GM18511 (cell line): ENCODE measurements at regions not wholly inside any gene's neighbourhood (a gene's known extent, or its start where the extent isn't known, plus 50 kb on each side); places are given as distances from the start of the nearest gene placed in this dataset.
"Not testable (repeated sequence)": the region's sequence is repeated elsewhere in the genome, so short reads cannot be mapped to it uniquely, and the experiment has no call there.

Experiments used
- ATAC-seq: cut with Tn5 transposase; IDR thresholded peaks from one replicate; pipeline ENCODE4 v1.9.1; 2021; ENCODE audit warnings: mild to moderate bottlenecking, moderate library complexity; ENCODE audit not compliant: unreplicated experiment

- ATAC-seq: no peak
These were observed 511.3 kb downstream of the TRIML1 start for GRCh38 chr4:188650516-188650915.

GRCh38 chr4:188657365-188657764 lies 518.1 kb downstream of the TRIML1 start:
- ATAC-seq: no peak

GRCh38 chr4:188658958-188659522 lies 519.8 kb downstream of the TRIML1 start:
- ATAC-seq: no peak

GRCh38 chr4:188660796-188661195 lies 521.6 kb downstream of the TRIML1 start:
- no peak for ATAC-seq

DNA sequence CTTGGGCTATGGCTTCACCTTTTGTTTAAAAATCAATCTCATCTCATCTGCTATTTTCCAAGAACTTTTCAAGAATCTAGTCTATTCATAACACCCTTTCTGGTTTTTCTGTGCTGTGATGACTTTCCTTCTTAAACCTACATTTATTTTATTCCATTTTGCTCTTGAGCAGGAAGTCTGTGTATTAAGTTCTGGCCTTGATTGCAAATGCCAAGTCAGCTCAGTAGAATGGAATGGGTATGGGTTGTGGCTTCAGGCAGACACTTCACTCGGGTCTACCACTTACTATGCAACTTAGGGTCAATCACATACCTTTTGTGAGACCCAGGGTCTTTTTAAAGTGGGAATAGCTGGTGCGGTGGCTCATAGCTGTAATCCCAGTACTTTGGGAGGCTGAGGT lies 522.3 kb downstream of the TRIML1 start:
- no peak for ATAC-seq

- ATAC-seq: no peak
These were observed 524.1 kb downstream of the TRIML1 start for GRCh38 chr4:188663369-188663768.

DNA sequence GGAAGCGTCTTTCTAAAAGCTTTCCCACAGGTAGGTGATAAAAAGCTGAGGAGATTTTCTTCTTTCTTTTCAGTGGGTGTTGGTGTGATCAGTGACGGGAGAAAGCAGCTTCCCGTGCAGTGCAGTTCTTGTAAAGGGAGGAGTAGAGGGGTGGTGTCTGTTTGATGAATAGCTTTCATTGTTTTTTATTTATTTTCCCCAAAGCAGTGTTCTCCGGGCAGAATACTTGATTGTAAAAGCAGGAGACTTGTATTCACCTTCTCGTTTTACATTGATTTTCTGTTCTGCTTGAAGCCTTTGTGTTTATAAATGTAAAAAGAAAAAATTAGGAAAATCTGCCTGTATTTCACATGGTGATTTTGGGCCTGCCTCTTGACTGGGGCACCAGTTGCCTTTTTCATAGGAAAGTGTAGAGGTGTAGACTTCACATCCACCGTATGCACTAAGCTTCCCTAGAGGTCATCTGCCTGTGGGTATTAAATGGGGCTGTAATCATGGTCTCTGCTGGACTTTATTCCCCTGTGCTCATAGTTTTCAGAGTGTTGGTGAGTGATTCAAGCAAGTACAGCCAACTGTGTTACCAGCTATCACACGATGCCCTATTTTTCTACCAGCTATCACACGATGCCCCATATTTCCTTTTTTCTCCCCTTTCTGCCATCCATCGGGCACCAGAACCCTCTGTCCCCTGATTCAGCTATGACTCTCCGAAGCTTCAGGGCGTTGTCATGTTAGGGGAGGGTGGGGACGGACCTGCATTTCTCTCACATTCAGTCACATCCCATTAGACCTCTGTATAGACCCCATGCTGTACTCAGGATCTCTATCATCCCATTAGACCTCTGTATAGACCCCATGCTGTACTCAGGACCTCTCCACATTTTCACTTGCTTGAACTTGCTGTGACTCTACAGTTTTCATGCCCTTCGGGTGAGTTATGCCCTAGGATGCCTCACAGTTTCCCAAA lies 526.5 kb downstream of the TRIML1 start:
- no peak for ATAC-seq

- not testable (repeated sequence) for ATAC-seq
These were observed 539.5 kb downstream of the TRIML1 start for GRCh38 chr4:188678691-188679090.

- no peak for ATAC-seq
These were observed 540.9 kb downstream of the TRIML1 start for GRCh38 chr4:188680004-188680666.

- no peak for ATAC-seq
These were observed 541.4 kb downstream of the TRIML1 start for GRCh38 chr4:188680667-188681063.

DNA sequence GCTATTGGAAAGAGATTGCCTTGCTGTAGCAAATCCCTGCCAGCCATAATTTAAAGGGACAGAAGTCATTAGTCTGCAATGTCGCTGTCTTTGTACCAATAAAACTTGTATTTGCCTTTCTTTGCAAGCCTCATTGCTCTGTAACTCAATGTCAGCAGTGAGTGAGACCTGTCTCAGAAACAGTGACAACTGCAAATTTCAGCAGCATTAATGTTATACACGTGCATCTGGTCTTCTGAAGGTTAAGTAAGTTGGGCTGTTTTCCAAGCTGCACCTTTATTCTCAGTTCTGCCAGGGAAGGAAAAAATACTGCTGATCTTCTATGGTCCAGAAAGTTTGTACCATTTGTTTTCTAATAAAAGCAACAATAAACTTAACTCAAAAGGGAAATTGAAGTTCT lies 543.1 kb downstream of the TRIML1 start:
- ATAC-seq: no peak

DNA sequence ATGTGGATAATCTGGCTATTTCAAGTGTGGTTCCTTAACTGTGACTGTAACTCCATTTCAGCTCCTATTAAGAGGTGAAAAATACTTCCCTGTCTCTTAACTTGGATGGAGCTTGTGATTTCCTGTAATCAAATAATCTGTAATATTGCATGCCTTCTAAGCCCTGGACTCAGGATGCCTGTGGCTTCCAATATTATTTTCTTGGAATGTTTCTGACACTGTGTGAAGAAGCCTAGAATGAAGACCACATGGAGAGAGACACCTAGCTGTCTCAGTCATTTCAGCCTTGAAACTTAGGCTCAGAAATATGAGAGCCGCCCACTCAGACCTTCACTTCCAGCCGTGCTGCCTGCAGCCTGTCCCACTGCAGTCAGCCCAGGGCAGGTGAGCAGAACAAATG lies 544.3 kb downstream of the TRIML1 start:
- ATAC-seq: no peak

DNA sequence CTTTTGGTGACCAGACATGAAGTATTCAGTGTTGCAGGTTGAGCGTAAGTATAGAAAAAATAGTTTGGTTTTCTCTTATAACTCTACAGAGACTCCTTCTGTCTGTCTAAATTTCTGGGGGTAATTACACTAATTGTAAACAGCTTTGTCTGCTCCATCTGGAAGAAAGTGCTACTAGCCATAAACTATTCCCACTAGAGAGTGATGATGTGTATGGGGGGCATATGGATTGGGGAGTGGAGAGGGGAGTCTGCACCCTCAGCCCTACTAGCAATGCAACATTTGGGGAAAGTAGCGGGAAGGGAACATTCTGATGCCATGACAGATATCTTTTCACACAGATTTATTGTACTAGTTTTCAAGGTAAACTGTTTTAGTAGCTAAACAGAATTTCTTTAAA lies 549.7 kb downstream of the TRIML1 start:
- no peak for ATAC-seq

DNA sequence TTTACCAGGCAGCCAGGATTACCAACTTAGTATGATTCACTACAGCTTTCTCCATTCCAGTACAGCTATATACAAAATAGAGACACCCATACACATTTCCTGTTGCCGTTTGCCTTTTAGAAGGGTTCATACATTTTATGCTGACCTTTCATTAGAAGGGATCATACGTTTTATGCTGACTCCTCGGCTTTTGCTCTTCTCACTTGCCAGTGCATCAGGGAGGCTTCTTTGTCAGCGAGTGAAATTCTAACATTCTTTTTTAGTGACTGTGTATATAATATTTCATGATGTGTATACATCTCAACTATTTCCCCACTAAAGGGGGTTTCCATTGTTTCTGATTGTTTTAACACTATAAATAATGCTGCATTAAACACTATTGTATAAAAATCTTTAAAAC lies 552.6 kb downstream of the TRIML1 start:
- ATAC-seq: no peak

DNA sequence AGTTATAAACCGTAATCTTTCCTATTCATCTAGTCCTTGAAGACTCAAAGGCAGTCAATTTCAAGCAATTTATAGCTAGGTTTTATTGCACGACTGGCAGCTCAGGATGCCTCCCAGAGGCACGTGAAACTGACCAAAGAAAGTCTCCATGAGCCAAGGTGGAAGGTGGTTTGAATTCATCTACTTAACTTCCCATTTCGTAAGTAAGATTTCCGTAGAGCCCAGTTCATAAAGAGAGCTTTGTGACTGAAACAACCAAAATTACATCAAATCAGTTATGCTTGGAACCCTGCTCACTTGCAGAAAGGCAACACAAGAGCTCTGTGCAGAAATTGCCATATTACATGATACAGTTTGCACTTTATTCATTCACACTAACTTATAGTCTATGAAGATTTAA lies 556.0 kb downstream of the TRIML1 start:
- no peak for ATAC-seq

GRCh38 chr4:188697243-188697642 lies 558.0 kb downstream of the TRIML1 start:
- no peak for ATAC-seq

DNA sequence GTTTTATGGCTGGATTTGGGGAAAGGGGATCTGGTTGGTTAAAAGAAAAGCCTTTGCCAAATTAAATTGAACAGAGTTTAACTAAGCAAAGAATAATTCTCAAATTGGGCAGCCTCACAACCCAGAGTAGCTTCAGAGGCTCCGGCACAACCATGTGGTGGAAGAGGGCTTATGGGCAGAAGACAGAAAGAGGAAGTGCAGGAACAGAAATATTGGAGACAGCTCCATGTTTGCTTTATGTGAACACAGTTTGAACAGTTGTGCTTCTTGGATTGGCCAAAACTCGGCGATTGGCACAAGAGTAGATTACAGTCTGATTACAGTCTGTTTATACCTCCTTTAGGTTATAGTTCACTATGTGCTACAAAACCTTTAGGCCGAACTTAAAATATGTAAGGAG lies 562.7 kb downstream of the TRIML1 start:
- no peak for ATAC-seq

GRCh38 chr4:188704288-188704687 lies 565.0 kb downstream of the TRIML1 start:
- ATAC-seq: no peak

- no peak for ATAC-seq
These were observed 567.8 kb downstream of the TRIML1 start for GRCh38 chr4:188707036-188707435.

DNA sequence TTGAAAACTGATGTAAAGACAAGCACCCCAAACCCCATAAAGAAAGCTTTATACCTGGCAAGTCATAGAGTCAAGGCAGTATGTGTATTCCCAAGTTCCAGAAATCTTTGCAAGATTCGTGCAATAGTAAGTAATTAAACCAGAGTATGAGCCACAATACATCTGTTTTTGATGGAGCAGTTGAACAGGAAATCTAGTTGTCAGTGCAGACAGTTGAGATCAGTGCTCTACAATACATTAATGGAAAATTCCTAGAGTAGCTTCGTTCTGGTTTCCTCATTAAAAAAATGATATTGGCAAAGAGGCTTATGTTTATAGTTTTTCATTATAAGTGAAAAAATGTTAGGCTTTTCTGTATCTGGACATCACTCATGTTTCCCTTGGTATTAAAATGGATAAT lies 575.3 kb downstream of the TRIML1 start:
- ATAC-seq: no peak

DNA sequence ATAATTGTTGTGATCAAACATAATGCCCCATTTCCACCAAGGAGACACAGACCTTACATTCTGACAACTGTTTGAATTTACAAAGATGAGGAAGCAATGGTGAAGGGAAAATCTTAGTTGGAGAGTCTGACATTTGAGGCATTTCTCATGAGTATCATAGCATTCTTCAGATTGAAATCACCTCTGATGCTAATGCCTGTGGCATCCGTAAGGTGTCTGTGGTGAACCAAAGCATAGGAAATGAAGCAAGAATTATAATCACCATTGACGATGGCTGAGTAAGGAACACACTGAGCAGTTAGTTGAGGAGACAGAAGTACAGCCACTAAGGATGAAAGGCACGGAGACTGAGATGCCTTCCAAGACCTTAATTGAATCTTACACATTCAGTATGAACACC lies 575.7 kb downstream of the TRIML1 start:
- no peak for ATAC-seq

DNA sequence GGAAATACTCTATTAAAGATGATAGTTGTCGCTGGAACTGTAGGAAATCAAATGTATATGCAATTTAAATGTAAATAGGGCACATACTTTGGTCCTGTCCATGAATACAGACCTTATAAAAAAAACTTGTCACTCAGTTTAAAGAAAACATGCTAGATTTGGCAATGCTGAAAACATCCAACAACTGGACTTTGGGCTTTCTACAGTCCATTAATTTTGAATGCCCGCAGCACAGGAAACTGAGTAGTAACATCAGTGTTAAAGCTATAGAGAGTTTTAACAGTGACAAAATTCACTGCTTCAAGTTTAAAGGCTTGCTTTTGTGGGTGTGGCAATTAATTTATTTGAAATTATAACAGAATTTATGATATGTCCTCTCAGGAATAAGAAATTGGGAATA lies 578.4 kb downstream of the TRIML1 start:
- ATAC-seq: no peak
